Endometrium (tissue), 2 donors: ENCODE measurements at regions not wholly inside any gene's neighbourhood (a gene's known extent, or its start where the extent isn't known, plus 50 kb on each side); places are given as distances from the start of the nearest gene placed in this dataset.
"Not testable (repeated sequence)": the region's sequence is repeated elsewhere in the genome, so short reads cannot be mapped to it uniquely, and the experiment has no call there.

Experiments
- FAIRE-seq: peaks from 2 replicates; lab custom pipeline; 2012; peaks lifted over from hg19 to GRCh38; lab: Jason Lieb, UNC
- donor health status: control.
- donor health status: control.

- FAIRE-seq, result no peak
These were observed 943.0 kb downstream of the GALC start for GRCh38 chr14:87049950-87050349.

DNA sequence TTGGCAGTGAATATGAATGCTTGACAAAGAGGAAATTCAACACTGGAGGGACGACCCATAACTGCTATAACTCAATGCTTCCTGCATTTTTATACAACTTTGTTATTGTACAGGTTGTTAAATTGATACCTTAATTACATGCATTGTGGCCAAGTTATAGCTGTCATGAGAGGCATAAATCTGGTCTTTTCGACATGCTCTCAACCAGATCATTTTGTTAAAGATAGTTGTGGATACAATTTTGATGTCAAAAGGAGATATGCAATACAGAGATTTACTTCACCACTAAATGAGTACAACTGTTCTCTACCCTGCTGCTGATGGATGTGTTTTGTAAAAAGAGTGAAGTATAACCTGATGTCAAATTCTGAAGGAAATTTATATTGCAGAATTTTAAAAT lies 946.0 kb downstream of the GALC start:
- no peak for FAIRE-seq

DNA sequence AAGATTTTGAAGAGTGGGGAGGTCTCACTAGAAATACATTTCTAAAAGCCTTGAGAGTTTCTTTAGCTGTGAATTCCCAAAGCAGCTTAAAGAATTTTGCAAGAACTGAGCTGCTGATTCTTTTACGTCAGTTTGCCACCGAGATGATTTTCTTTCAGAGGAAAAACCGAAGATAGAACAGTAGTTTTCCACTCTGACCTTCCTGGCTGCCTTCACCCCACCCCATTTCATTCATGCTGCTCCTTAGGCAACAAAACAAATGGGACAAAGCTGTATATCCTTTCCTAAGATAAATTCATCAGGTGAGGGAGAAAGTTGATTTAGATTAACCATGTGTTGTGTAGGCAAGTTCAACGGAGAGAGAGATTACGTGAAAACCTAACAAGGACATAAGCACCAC lies 947.0 kb downstream of the GALC start:
- no peak for FAIRE-seq

DNA sequence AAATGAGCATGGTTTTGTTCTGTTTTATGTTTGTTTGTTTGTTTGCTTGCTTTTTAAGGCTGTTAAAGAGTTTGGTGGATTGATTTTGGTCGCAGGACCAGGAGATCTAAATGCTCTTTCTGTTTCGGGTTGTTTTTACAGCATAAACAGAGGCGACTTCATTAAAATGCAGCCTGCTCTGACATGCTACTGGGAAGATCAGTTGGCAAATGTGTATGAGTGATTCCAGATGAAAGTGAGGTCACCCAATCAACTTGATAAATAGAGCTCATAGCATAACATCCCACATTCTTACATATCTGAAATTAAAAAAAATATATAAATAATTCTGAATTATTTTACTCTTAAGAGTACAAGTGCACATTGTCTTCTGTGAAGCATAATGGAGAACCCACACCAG lies 947.7 kb downstream of the GALC start:
- FAIRE-seq, result peak; percentile 35

DNA sequence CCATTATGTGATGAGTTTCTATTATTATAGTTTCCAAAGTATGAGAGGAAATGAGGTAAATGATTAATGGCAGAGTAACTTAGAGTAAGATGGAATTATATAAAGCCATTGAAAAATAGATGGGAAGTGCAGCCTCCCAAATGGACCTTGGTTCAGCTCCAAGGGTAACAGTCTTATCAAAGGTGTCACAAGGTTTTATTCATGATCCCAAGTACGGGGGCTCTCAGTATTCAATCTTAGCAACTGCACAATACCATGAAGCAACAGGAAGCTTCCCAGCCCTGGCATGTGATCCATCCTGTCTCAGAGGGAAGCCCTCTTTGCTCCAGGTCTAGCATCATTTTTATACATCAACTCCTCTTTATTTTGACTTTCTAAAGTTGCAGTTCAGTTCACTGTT lies 948.2 kb downstream of the GALC start:
- no peak for FAIRE-seq

GRCh38 chr14:87043667-87044200 lies 949.2 kb downstream of the GALC start:
- no peak for FAIRE-seq

DNA sequence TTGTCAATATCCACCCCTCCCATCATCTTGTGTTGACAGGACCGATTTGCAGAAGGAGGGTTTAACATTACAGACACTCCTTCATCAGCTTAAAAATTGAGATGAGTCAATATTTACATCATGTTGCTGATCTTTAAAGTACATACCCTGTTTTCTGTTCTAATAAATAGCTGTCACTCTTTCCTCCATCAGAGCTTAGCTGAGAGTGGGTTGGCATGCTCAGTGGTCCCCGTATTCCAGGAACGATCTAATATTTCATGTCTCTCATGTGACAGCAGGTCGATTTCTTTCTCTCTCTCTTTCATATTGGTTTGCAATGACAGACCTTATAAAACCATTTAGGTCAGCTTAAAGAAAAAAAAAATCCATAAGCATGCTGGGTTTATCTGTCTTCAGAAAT lies 950.6 kb downstream of the GALC start:
- no peak for FAIRE-seq

- no peak for FAIRE-seq
These were observed 951.5 kb downstream of the GALC start for GRCh38 chr14:87041290-87042020.

- no peak for FAIRE-seq
These were observed 958.3 kb downstream of the GALC start for GRCh38 chr14:87034680-87035079.

GRCh38 chr14:87030197-87030596 lies 962.8 kb downstream of the GALC start:
- no peak for FAIRE-seq

DNA sequence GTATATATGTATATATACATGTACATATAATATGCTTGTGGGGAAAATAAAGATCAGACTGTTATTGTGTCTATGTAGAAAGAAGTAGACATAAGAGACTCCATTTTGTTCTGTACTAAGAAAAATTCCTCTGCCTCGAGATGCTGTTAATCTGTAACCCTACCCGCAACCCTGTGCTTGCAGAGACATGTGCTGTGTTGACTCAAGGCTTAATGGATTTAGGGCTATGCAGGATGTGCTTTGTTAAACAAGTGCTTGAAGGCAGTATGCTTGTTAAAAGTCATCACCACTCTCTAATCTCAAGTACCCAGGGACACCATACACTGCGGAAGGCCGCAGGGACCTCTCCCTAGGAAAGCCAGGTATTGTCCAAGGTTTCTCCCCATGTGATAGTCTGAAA lies 972.9 kb downstream of the GALC start:
- not testable (repeated sequence) for FAIRE-seq

DNA sequence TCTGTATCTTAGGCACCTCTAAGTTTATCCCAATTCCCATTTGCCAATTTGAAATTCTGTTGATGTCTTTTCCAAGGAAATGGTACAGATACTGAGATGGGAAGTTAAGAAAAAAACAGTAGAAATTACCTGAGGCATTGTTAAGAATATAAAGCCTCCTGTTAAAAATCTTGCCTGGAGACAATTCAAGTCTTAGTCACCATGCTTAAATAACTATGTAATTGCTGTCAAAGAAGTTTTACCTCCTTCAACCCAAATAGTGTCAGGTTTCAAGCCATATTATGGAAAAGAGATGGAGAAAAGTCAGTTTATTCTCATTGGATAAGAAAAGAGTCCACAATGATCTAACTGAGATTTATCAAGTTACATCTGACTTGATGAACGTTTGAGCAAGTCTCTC lies 974.7 kb downstream of the GALC start:
- FAIRE-seq, result no peak

DNA sequence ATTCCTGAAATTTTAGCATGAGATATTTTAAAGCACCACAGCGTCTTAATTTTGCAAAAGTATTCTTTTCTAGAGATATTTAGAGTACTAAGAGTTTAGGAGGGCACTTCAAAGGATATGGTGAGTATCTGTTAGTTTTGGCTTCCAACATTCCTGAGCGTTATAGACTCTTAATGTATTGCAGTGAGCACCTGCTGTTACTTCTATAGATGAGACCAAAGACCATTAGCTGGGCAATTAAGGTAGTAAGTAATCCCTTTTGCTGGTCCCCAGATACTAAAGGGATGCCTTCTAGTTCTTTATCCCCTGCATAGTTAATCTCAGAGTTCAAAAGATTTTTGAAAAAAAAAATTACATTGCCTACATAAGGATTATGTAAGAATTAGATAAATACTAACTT lies 975.6 kb downstream of the GALC start:
- FAIRE-seq, result no peak

DNA sequence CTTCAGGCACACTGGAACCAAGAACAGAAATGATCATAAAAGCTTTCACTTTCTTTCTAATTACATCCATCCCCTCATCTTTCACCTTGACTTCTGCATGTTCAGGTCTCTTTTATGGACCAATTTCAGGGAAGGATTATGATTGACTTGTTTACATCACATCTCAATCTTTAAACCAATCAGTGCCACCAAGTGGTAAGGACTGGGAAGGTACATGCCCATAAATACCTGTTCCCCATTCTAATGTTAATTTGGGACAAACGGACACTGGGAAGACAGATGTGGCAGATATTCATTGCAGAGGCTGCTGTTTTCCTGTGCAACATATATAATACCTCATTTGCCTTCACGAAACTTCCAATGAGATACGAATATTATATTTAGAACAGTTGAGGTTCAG lies 978.1 kb downstream of the GALC start:
- no peak for FAIRE-seq

DNA sequence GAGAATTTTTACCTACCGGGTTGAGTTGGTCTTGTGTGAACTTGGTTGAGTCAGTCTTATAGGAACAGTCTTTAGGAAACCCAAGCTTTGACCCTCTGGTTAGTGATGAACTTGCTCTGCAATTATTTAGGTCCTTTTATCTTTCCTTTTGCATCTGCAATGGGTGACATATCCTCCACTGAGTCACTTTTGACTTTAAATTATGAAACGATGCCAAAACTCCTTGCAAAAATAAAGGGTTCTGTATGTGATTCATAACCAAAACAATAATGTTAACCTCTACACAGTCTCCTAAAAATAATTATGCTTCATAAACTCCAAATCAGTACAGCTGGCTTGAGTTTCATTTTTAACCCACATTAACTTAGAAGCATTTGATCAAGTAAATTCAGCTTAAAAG lies 979.4 kb downstream of the GALC start:
- no peak for FAIRE-seq

- FAIRE-seq, result no peak
These were observed 984.0 kb downstream of the GALC start for GRCh38 chr14:87008965-87009364.

DNA sequence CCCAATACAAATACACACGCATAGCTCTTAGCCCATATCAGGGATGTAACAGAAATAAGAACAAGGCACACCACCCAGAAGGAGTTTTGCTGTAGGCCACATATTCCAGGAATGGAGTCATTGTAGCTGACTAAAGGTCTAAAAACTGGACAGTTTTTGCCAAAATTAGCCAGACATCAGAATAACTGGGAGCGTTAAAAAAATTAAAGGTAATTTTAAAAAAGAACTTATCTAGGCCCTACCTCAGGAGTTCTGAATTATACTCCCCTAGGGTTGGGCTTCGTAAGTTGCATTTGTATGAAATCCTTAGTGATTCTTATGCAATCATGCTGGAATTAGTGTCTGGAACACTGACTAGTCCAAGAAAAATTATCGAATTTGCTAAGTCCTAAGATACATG lies 987.7 kb downstream of the GALC start:
- FAIRE-seq, result no peak

DNA sequence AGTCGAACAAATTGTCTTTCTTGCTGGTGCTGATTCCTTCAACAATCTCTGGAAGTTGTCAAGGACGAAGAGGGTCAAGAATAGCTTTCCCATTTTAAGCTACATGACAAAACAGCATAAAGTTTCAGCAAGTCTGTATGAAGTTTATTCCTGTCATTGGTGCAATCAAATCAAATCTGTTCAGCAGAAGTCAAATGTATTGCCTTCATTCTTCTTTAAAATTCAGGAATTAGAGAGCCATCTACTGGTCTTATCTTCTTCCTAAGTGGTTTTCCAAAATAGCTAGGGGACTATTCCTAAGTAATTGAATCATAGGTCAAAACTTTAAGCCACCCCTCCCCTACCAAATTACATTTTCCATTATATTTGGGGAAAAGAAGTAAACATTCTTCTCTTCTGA lies 990.2 kb downstream of the GALC start:
- FAIRE-seq, result peak; percentile 68

GRCh38 chr14:87001333-87001732 lies 991.6 kb downstream of the GALC start:
- FAIRE-seq, result no peak

DNA sequence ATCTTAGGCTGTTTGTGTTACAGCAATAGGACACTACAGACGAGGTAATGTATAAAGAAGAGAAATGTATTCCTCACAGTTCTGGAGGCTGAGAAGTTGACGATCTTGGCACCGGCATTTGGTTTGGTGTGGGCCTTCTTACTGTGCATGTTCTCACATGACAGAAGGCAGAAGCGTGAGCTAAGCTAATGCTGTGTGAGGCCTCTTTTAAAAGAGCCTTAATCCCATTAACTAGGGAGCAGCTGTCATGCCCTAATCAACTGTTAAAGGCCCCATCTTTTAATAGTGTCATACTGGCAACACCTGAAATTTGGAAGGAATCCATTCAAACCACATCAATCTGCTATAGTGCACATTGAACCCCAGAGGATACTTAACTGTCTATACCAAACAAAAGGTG lies 992.9 kb downstream of the GALC start:
- no peak for FAIRE-seq

- FAIRE-seq, result no peak
These were observed 993.9 kb downstream of the GALC start for GRCh38 chr14:86999036-86999435.

DNA sequence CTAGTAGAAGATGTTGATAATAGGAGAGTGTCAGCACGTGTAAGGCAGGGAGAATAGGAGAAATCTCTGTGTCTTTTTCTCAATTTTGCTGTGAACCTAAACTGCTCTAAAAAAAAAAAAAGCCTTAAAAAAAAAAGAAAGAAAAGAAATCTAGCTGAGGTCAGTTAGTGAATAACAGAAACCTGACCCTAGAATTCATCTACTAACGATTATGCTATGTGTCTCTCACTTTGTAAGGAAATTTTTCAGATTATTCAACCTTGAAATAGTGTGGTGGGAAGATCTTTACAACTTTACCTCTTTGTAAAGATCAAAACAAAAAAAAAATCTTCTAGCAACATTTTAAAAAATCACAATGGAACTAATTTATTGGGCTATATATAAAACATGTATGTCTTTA lies 995.7 kb downstream of the GALC start:
- no peak for FAIRE-seq

DNA sequence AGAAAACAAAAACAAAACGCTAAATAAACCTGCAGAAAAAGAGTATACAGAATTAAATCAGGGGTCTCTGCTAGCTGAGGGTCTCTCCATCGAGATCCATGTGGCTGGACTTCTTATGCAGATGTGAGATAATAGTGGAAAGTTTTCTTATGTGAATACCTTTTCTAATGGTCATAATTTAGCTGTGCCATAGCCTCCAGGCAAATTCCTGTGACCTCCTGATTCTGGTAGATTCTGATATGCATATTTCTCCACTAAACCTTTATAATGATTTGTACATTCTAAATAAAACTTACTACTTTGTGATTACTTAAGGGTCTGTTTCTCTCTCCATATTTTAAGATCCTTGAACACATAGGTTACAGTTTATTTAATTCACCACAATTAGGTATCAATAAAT lies 1002.6 kb downstream of the GALC start:
- FAIRE-seq, result no peak

- FAIRE-seq, result no peak
These were observed 1003.7 kb downstream of the GALC start for GRCh38 chr14:86989285-86989684.
